ENCODE measurements at regions not wholly inside any gene's neighbourhood (a gene's known extent, or its start where the extent isn't known, plus 50 kb on each side); places are given as distances from the start of the nearest gene placed in this dataset.

DNA sequence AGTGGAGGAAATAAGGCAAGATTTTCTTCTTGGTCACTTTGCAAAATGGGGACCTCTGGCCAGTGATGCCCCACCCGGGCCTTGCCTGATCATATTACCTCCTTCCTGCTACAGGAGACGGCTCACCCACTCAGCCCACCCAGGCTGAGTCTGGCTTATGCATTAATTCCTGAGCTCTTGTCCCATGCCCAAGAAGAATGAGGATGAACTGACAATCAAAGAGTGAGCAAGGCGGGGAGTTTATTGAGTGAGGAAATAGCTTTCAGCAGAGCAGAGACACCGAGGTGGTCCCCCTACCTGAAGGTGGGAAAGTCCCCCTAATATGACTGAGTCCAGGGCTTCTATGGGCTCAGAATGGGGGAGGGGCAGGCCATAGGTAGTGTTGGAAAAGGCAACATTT lies 107.5 kb downstream of the EOMES start:
- TF ChIP-seq, protein P1, sequence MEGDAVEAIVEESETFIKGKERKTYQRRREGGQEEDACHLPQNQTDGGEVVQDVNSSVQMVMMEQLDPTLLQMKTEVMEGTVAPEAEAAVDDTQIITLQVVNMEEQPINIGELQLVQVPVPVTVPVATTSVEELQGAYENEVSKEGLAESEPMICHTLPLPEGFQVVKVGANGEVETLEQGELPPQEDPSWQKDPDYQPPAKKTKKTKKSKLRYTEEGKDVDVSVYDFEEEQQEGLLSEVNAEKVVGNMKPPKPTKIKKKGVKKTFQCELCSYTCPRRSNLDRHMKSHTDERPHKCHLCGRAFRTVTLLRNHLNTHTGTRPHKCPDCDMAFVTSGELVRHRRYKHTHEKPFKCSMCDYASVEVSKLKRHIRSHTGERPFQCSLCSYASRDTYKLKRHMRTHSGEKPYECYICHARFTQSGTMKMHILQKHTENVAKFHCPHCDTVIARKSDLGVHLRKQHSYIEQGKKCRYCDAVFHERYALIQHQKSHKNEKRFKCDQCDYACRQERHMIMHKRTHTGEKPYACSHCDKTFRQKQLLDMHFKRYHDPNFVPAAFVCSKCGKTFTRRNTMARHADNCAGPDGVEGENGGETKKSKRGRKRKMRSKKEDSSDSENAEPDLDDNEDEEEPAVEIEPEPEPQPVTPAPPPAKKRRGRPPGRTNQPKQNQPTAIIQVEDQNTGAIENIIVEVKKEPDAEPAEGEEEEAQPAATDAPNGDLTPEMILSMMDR (IDR thresholded peaks at IDR 0.05): no peak
- no peak for TF ChIP-seq EP300 (IDR thresholded peaks at IDR 0.05; ENCODE audit: low read depth)
- no peak for TF ChIP-seq POLR2A (IDR thresholded peaks at IDR 0.05)

Measured in transverse colon (tissue), 3 donors.